GM13976 (cell line): ENCODE measurements at regions not wholly inside any gene's neighbourhood (a gene's known extent, or its start where the extent isn't known, plus 50 kb on each side); places are given as distances from the start of the nearest gene placed in this dataset.

Experiments used
- DNase-seq: peaks from one replicate; pipeline ENCODE4 v3.0.0; 2012; ENCODE audit warnings: low spot score
- CTCF ChIP-seq: IDR thresholded peaks from 2 replicates; pipeline ENCODE4 v1.5.1; 2012; ENCODE audit warnings: borderline replicate concordance, mild to moderate bottlenecking; ENCODE audit not compliant: insufficient read depth; ENCODE audit errors: extremely low read depth, missing control alignments, control extremely low read depth
- in situ Hi-C: fragments of 300-500 bp; cut with MboI; formaldehyde crosslinking; loops from one replicate; pipeline ENCODE4 v1.12.0; 2022; ENCODE audit warnings: low sequenced_read_pairs, mixed read lengths, inconsistent platforms; ENCODE audit not compliant: unreplicated experiment

- no peak for TF ChIP-seq CTCF
- no peak for DNase-seq
- in situ Hi-C loops: no loop called here
Observed at GRCh38 chr1:201745023-201745422, 83.9 kb upstream of the IPO9 start.

- no peak for DNase-seq
- in situ Hi-C loops: no loop called here
- no peak for TF ChIP-seq CTCF
Observed at GRCh38 chr1:201746156-201746555, 82.8 kb upstream of the IPO9 start.

GRCh38 chr1:201747261-201747660 is 81.7 kb upstream of the IPO9 start:
- no peak for TF ChIP-seq CTCF
- in situ Hi-C loops: no loop called here

GRCh38 chr1:201748335-201748734 is 80.6 kb upstream of the IPO9 start:
- in situ Hi-C loops: no loop called here
- TF ChIP-seq CTCF: no peak

More at GRCh38 chr1:201747261-201747660, 81.7 kb upstream of the IPO9 start:
- DNase-seq: no peak

GRCh38 chr1:201749059-201749690 is 79.8 kb upstream of the IPO9 start:
- TF ChIP-seq CTCF: no peak
- DNase-seq: no peak
- in situ Hi-C loops: no loop called here

More at GRCh38 chr1:201748335-201748734, 80.6 kb upstream of the IPO9 start:
- no peak for DNase-seq

GRCh38 chr1:201750120-201750519 is 78.8 kb upstream of the IPO9 start:
- no peak for TF ChIP-seq CTCF
- in situ Hi-C loops: no loop called here
- DNase-seq: no peak

- no peak for TF ChIP-seq CTCF
- no peak for DNase-seq
- in situ Hi-C loops: no loop called here
Observed at GRCh38 chr1:201750934-201751333, 78.0 kb upstream of the IPO9 start.
